GM19099 (cell line): ENCODE measurements at regions not wholly inside any gene's neighbourhood (a gene's known extent, or its start where the extent isn't known, plus 50 kb on each side); places are given as distances from the start of the nearest gene placed in this dataset.

Experiments used
- POLR2A ChIP-seq: IDR thresholded peaks from 3 replicates; pipeline ENCODE4 v1.6.1; 2011; ENCODE audit warnings: low read depth; ENCODE audit not compliant: insufficient read length; ENCODE audit errors: extremely low read depth

DNA sequence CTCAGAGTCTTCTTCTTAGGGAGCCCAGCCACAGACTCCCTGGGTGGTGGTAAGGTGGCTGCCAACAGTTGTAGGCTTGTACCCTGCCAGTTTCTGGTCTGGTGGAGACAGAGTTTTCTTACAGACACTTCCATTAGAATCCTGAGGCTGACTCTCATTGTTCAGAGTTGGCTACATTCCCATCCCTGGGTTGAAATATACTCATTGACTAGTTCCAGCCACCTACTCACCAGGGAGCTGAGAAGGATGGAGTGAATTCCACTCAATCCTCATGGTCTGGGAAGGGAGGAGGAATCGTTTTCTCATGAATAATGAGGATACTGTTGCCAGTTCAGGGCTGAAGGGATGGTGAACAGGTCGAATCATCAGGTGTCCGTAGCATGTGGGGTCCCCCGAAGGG lies 226.5 kb upstream of the PROK2 start:
- no peak for TF ChIP-seq POLR2A

- no peak for TF ChIP-seq POLR2A
These were observed 225.0 kb upstream of the PROK2 start for GRCh38 chr3:72009851-72010443.

DNA sequence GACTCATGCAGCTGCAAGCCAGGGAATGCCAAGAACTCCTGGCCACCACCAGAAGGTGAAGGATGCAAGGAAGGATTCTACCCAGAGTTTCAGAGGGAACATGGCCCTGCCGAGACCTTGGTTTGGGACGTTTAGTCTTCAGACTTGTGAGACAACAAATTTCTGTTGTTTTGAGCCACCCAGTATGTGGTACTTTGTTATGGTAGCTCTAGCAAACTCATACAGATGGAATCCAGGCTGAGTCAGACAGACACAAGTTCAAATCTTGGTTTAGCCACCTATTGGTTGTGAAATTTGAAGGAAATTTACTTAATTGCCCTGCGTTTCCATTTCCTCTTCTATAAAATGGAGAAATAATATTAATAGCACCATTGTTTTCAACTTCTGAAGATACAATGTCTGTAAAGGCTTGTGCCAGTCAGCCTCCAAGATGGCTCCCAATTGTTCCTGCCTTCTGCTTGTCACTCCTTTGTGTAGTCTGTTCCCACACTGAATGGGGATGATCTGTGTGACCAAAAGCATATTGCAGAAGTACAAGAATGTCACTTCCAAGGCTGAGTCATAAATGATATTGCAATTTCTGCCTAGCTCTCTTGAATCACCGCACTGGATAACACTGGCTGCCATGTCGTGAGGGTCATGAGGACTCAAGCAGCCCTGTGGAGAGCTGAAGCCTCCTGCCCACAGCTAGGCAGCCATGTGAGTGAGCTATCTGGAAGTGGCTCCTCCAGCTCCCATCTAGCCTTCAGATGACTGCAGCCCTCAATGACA lies 223.5 kb upstream of the PROK2 start:
- TF ChIP-seq POLR2A, result no peak

- no peak for TF ChIP-seq POLR2A
These were observed 221.9 kb upstream of the PROK2 start for GRCh38 chr3:72006631-72007556.

DNA sequence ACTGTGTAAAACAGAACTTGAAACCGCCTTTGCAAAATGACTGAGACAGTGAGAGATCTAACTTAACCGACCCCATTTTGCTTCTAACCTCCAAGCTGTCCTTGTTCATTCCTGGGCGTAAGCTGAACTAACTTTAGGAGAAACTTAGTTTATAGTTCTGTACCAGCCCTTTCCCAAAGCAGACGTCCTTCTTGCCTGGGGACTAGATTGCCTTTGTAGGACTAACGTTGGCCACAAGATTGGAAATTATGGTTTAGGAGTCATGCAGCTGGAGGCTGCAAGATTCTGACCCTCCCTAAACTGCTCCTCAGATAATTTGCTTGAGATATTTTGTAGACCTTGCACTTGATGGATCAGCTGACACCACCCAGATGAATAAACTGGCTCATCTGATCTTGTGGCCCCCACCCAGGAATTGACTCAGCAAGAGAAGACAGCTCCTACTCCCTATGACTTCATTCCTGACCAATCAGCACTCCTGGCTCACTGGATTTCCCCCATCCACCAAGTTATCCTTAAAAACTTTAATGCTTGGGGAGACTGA lies 219.9 kb upstream of the PROK2 start:
- TF ChIP-seq POLR2A, result no peak

DNA sequence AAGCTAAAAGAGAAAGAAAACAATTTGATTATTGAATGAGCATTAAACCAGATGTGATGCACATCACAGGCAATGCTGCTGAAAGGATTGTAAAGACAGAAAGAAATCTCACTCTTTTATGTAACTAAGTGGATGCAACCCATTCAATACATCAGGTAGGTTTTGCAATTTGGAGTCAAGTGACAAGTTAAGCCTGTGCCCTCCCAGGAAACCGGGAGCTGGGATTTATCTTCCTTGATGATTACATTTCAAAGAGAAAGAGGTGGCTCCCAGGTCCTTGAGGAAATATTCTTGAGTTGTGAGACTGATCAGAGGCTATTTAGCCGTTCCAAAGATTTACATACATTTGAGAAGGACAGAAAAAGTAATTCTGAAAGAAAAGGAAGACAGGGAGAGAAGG lies 219.0 kb upstream of the PROK2 start:
- TF ChIP-seq POLR2A, result no peak

DNA sequence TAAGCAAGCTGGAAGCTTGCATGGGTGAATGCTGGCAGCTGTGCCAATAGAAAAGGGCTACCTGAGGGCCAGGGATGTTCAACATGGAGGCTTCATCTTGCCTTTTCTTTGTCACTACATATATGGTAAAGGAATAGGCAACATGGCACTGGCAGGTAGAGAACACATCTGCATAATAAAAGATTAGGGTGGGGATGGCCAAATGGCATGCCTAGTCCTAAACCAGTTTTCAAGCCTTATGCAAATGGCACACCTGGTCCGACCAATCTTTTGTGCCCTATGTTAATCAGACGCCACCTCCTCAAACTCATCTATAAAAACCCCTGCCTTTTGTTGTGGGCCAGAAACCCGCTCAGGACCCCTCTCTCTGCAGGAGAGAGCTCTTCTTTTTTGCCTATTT lies 216.8 kb upstream of the PROK2 start:
- TF ChIP-seq POLR2A, result no peak

DNA sequence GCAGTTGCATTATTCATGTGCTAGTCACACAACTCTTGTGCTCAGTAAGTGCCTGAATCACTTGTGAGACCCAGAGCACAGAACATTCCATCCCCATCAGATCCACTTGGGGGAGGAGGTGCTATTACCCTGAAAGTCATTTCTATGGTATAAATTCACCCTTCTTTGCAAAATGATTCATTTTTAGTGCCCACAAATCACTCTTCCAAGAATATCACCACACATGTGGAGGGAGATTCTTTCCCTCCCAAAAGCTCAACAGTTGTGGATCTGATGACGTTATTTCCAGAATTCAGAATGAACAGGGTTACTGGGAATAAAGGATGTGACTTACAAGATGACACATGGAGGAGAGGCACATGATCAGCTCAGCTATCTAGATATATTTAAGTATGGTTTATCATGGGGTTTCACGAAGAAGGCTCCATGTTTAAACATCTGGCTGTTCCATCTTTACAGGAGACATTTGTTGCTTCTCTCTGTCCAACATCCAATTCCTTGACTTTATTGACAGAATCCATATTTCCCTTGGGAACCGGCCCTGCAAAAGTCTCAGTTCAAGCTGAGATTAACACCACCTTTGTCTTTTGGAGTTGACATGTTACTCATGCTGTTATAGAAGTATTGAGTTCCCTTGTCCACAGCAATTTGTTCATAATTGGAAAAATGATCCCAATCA lies 214.2 kb upstream of the PROK2 start:
- TF ChIP-seq POLR2A, result no peak

DNA sequence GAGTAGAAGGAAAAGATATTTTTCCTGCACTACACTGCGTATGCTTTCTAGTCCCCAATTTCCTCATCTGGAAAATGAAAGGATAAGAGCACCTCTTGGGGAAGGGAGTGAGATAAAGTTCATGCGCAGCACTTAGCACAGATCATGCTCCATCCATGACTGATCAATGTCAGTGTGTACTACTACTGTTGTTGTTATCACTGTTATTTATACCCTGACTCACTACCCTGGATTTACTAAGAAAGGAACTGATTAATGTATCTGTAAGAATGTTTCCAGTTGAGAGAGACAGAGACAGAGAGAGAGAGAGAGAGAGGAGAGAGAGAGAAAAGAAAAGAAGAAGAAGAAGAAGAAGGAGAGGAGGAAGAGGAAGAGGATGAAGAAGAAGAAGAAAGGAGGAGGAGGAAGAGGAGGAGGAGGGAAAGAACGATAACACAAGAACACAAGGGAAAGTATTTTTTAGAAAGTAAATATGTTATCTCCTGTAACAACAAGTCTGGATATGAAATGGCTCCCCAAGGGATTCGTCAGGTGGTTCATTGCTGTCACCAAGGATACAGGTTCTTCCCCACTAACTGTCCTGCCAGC lies 212.2 kb upstream of the PROK2 start:
- TF ChIP-seq POLR2A, result no peak

DNA sequence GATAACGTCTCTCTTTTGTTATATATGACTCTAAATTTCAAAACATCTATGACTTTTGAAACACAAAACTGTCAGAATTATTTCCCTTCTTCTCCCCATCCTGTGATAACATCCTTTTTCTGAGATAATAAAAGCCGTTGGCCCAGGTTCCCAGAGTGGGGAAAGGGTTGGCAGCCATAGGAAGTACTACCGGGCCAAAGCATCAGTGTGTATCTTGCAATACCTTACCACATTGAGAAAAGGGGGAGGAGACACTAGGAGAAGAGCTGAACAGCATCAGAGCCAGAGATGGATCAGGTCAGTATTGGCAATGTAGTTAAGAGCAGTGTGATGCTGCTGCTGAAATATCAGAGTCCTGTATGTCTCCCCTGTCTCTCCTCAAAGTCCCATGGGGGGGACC lies 210.0 kb upstream of the PROK2 start:
- no peak for TF ChIP-seq POLR2A

GRCh38 chr3:71994203-71994602 lies 209.3 kb upstream of the PROK2 start:
- no peak for TF ChIP-seq POLR2A

DNA sequence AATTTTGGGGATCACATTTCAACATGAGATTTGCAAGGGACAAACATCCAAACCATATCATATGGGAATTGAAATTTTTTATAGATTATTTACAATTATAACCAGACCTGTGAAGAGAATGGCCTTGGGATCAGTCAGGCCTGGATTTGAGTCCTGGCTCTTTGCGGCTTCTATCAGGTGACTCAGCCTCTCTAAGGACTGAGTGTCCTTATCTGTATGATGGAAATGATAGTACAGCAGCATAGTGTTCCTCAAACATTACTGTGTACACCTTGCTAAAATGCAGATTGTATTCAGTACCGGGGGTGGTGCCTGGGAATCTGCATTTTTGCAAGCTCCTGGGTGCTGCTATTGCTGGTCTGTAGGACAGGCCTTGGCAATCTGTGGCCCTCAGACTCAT lies 206.7 kb upstream of the PROK2 start:
- no peak for TF ChIP-seq POLR2A

DNA sequence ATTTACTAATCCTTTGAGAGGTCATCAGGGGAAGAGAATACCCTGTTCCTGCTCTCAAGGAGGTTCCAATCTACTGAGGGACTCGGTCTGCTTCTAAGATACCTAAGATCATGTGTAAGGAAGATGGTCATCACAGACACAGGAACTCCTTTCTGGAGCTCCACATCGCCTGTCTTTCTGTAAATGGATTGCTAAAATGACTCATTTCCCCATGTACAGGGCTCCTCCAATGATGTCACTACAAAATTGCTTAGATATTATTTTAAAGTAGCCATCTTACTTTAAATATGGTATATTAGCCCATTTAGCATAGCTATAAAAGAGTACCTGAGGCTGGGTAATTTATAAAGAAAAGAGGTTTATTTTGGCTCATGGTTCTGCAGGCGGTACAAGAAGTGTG lies 206.1 kb upstream of the PROK2 start:
- no peak for TF ChIP-seq POLR2A

DNA sequence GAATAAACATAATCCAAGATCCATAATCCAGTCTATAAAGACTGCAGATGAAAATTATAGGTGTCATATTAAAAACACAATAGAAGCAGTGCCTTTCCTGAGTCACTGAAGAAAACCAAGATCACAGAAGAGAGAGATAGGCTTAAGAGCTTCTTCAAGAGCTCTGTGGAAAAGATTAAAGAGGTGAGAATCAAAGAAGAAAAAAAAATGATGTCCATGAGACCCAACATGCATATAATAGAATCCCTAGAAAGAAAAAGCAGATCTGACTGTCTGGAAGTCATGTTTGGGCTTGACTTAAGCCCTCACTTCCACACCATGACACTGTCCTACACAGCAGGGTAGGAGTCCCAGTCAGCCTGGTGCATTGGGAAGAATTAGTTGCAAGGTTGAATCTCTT lies 205.6 kb upstream of the PROK2 start:
- no peak for TF ChIP-seq POLR2A

- TF ChIP-seq POLR2A, result no peak
These were observed 204.2 kb upstream of the PROK2 start for GRCh38 chr3:71989165-71989564.

DNA sequence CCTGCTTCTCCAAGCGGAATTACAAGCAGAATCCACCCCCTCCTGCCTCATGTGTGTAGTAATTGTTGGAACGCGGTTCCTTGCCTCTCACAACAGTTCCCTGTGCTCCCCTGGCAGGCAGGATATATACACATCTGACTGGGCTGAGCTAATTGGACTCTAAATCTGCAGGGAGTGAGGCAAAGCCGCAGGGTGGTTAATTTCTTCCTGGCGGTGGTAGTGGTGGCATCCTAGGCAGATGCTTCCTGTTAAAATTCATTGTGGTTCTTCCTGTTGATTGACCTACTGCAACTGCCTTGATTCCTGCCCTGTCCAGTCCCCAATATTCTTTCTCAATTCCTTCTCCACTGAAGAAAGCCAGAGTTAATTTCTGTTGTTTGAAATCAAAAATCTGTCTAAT lies 202.9 kb upstream of the PROK2 start:
- TF ChIP-seq POLR2A, result no peak
